TTC549 (cell line): ENCODE measurements at regions not wholly inside any gene's neighbourhood (a gene's known extent, or its start where the extent isn't known, plus 50 kb on each side); places are given as distances from the start of the nearest gene placed in this dataset.
"Not testable (repeated sequence)": the region's sequence is repeated elsewhere in the genome, so short reads cannot be mapped to it uniquely, and the experiment has no call there.

ENCODE experiments used
- FAIRE-seq: peaks from 2 replicates; lab custom pipeline; 2012; peaks lifted over from hg19 to GRCh38; lab: Jason Lieb, UNC

GRCh38 chr1:104979651-104980050, 1230.0 kb downstream of the AMY1C start:
- FAIRE-seq: no peak

- no peak for FAIRE-seq
Observed at GRCh38 chr1:104987210-104987609, 1237.5 kb downstream of the AMY1C start.

GRCh38 chr1:104989012-104989411, 1239.3 kb downstream of the AMY1C start:
- FAIRE-seq: peak; percentile 13

GRCh38 chr1:104991702-104992101, 1242.0 kb downstream of the AMY1C start:
- FAIRE-seq: no peak

- FAIRE-seq: no peak
Observed at GRCh38 chr1:105000793-105001192, 1251.1 kb downstream of the AMY1C start.

- no peak for FAIRE-seq
Observed at GRCh38 chr1:105004515-105004914, 1254.8 kb downstream of the AMY1C start.

GRCh38 chr1:105005594-105006195, 1256.0 kb downstream of the AMY1C start:
- FAIRE-seq: no peak

- FAIRE-seq: no peak
Observed at GRCh38 chr1:105017587-105017986, 1267.9 kb downstream of the AMY1C start.

- FAIRE-seq: no peak
Observed at GRCh38 chr1:105023719-105024118, 1274.0 kb downstream of the AMY1C start.

- no peak for FAIRE-seq
Observed at GRCh38 chr1:105027838-105028471, 1278.3 kb downstream of the AMY1C start.

- no peak for FAIRE-seq
Observed at GRCh38 chr1:105072446-105072845, 1322.7 kb downstream of the AMY1C start.

- FAIRE-seq: no peak
Observed at GRCh38 chr1:105072850-105073249, 1323.2 kb downstream of the AMY1C start.

GRCh38 chr1:105073660-105074059, 1324.0 kb downstream of the AMY1C start:
- no peak for FAIRE-seq

- no peak for FAIRE-seq
Observed at GRCh38 chr1:105083611-105084010, 1333.9 kb downstream of the AMY1C start.

GRCh38 chr1:105087506-105087905, 1337.8 kb downstream of the AMY1C start:
- no peak for FAIRE-seq

- no peak for FAIRE-seq
Observed at GRCh38 chr1:105088166-105088565, 1338.5 kb downstream of the AMY1C start.

- not testable (repeated sequence) for FAIRE-seq
Observed at GRCh38 chr1:105093893-105094292, 1344.2 kb downstream of the AMY1C start.

- FAIRE-seq: no peak
Observed at GRCh38 chr1:105100102-105100501, 1350.4 kb downstream of the AMY1C start.

GRCh38 chr1:105101261-105101660, 1351.6 kb downstream of the AMY1C start:
- no peak for FAIRE-seq

- no peak for FAIRE-seq
Observed at GRCh38 chr1:105102371-105102770, 1352.7 kb downstream of the AMY1C start.

GRCh38 chr1:105122041-105122440, 1372.3 kb downstream of the AMY1C start:
- FAIRE-seq: no peak

- no peak for FAIRE-seq
Observed at GRCh38 chr1:105137543-105138457, 1388.1 kb downstream of the AMY1C start.

GRCh38 chr1:105138458-105138893, 1388.8 kb downstream of the AMY1C start:
- no peak for FAIRE-seq
